Neural cell (in vitro differentiated cells): ENCODE measurements at regions not wholly inside any gene's neighbourhood (a gene's known extent, or its start where the extent isn't known, plus 50 kb on each side); places are given as distances from the start of the nearest gene placed in this dataset.
"Not testable (repeated sequence)": the region's sequence is repeated elsewhere in the genome, so short reads cannot be mapped to it uniquely, and the experiment has no call there.

Experiments
- H2AFZ ChIP-seq: fragments of 200-600, 300-800 bp; sonication (generic), shearing (Covaris generic); 2 replicates; pipeline ENCODE4 v1.6.0; 2014; ENCODE audit warnings: low read depth, mild to moderate bottlenecking, antibody characterized with exemption, low read length, moderate library complexity
- H3F3A ChIP-seq: fragments of 200-600 bp; shearing (Covaris generic); 2 replicates; pipeline ENCODE4 v1.6.1; 2016; ENCODE audit warnings: mild to moderate bottlenecking, moderate library complexity, mixed read lengths, antibody characterized with exemption, low read length; ENCODE audit not compliant: insufficient read depth, poor library complexity, severe bottlenecking
- H3K27ac ChIP-seq: fragments of 200-600, 300-800 bp; sonication (generic), shearing (Covaris generic); 2 replicates; pipeline ENCODE4 v1.5.1; 2014; ENCODE audit warnings: mild to moderate bottlenecking, low read length, moderate library complexity
- H3K27me3 ChIP-seq: fragments of 300-800, 200-600 bp; sonication (generic), shearing (Covaris generic); 2 replicates; pipeline ENCODE4 v1.6.0; 2014; ENCODE audit warnings: mild to moderate bottlenecking, low read depth, low read length, moderate library complexity; ENCODE audit not compliant: insufficient read depth
- H3K36me3 ChIP-seq: fragments of 300-800, 200-600 bp; sonication (generic), shearing (Covaris generic); 2 replicates; pipeline ENCODE4 v1.5.1; 2014; ENCODE audit warnings: mild to moderate bottlenecking, antibody characterized with exemption, low read length, moderate library complexity; ENCODE audit not compliant: insufficient read depth
- H3K4me2 ChIP-seq: fragments of 300-800, 200-600 bp; sonication (generic), shearing (Covaris generic); 2 replicates; pipeline ENCODE4 v1.6.0; 2014; ENCODE audit warnings: mild to moderate bottlenecking, low read length
- H3K4me3 ChIP-seq: fragments of 300-800, 200-600 bp; sonication (generic), shearing (Covaris generic); 2 replicates; pipeline ENCODE4 v1.5.1; 2014; ENCODE audit warnings: mild to moderate bottlenecking, low read length, moderate library complexity
- H3K79me2 ChIP-seq: fragments of 200-600 bp; shearing (Covaris generic); replicated peaks from 2 replicates; pipeline ENCODE4 v1.6.0; 2014; ENCODE audit warnings: mild to moderate bottlenecking, low read length, moderate library complexity; ENCODE audit not compliant: insufficient read depth
- H3K9ac ChIP-seq: fragments of 300-800, 200-600 bp; sonication (generic), shearing (Covaris generic); 2 replicates; pipeline ENCODE4 v1.6.1; 2016; ENCODE audit warnings: mild to moderate bottlenecking, low read length, mixed read lengths
- H3K9me2 ChIP-seq: fragments of 200-600 bp; shearing (Covaris generic); 2 replicates; pipeline ENCODE4 v1.6.1; 2016; ENCODE audit warnings: mild to moderate bottlenecking, low read length, mixed read lengths; ENCODE audit not compliant: insufficient read depth
- H3K9me3 ChIP-seq: fragments of 200-600, 300-800 bp; sonication (generic), shearing (Covaris generic); 2 replicates; pipeline ENCODE4 v1.6.1; 2016; ENCODE audit warnings: mild to moderate bottlenecking, mixed run types, low read length, moderate library complexity, mixed read lengths
- H4K20me1 ChIP-seq: fragments of 200-600 bp; shearing (Covaris generic); 2 replicates; pipeline ENCODE4 v1.6.1; 2016; ENCODE audit warnings: mild to moderate bottlenecking, mixed run types; ENCODE audit not compliant: insufficient read depth
- EP300 ChIP-seq: fragments of 450-650 bp; conservative IDR thresholded peaks from 2 replicates; pipeline ENCODE4 v1.6.1; 2014; ENCODE audit warnings: antibody characterized with exemption, mild to moderate bottlenecking, moderate library complexity; ENCODE audit not compliant: poor library complexity, severe bottlenecking
- EZH2 ChIP-seq: fragments of 200-600, 300-800 bp; shearing (Covaris generic), sonication (generic); IDR thresholded peaks from 2 replicates; pipeline ENCODE4 v1.6.1; 2014; ENCODE audit warnings: antibody characterized with exemption, low read length, borderline replicate concordance, mild to moderate bottlenecking; ENCODE audit not compliant: insufficient read depth, poor library complexity, severe bottlenecking
- MXI1 ChIP-seq: fragments of 450-650 bp; conservative IDR thresholded peaks from 2 replicates; pipeline ENCODE4 v1.6.1; 2014; ENCODE audit warnings: antibody characterized with exemption, mild to moderate bottlenecking; ENCODE audit not compliant: poor library complexity, severe bottlenecking
- POLR2AphosphoS5 ChIP-seq: IDR thresholded peaks from 2 replicates; pipeline ENCODE4 v1.6.1; 2012
- RAD21 ChIP-seq: fragments of 450-650 bp; conservative IDR thresholded peaks from 2 replicates; pipeline ENCODE4 v1.6.1; 2014; ENCODE audit warnings: antibody characterized with exemption, mild to moderate bottlenecking, moderate library complexity
- SMC3 ChIP-seq: fragments of 450-650 bp; conservative IDR thresholded peaks from 2 replicates; pipeline ENCODE4 v1.6.1; 2014; ENCODE audit warnings: antibody characterized with exemption, mild to moderate bottlenecking, moderate library complexity; ENCODE audit not compliant: poor library complexity
- TAF1 ChIP-seq: IDR thresholded peaks from 2 replicates; pipeline ENCODE4 v1.6.1; 2012; ENCODE audit warnings: low read depth
- TF ChIP-seq, protein P1 (sequence below): IDR thresholded peaks from 2 replicates; pipeline ENCODE4 v1.6.1; 2012; ENCODE audit warnings: borderline replicate concordance
- TF ChIP-seq, protein P2 (sequence below): fragments of 450-650 bp; IDR thresholded peaks from 2 replicates; pipeline ENCODE4 v1.5.1; 2014; ENCODE audit warnings: antibody characterized with exemption, mild to moderate bottlenecking, moderate library complexity; ENCODE audit not compliant: poor library complexity, severe bottlenecking

DNA sequence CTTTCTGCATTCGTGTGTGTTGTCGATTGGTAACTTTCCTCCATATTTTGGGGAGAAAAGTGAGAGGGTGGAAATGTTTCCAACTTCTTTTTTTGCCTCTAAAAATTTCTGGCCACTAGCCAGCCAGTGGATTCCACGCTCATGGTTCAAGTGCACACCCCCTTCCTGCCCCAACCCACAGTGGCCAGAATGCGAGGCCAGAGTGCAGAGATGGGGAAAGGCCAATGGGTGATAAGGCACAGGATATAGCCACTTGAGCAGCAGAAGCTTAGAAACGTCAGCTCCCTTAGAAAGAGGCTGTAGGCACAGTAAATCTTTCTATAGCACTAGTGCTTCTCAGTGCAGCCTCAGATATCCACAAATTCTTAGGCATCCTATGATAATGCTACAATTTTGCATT lies 75.8 kb upstream of the ADRB2 start (continued):
- TF ChIP-seq, protein P1, sequence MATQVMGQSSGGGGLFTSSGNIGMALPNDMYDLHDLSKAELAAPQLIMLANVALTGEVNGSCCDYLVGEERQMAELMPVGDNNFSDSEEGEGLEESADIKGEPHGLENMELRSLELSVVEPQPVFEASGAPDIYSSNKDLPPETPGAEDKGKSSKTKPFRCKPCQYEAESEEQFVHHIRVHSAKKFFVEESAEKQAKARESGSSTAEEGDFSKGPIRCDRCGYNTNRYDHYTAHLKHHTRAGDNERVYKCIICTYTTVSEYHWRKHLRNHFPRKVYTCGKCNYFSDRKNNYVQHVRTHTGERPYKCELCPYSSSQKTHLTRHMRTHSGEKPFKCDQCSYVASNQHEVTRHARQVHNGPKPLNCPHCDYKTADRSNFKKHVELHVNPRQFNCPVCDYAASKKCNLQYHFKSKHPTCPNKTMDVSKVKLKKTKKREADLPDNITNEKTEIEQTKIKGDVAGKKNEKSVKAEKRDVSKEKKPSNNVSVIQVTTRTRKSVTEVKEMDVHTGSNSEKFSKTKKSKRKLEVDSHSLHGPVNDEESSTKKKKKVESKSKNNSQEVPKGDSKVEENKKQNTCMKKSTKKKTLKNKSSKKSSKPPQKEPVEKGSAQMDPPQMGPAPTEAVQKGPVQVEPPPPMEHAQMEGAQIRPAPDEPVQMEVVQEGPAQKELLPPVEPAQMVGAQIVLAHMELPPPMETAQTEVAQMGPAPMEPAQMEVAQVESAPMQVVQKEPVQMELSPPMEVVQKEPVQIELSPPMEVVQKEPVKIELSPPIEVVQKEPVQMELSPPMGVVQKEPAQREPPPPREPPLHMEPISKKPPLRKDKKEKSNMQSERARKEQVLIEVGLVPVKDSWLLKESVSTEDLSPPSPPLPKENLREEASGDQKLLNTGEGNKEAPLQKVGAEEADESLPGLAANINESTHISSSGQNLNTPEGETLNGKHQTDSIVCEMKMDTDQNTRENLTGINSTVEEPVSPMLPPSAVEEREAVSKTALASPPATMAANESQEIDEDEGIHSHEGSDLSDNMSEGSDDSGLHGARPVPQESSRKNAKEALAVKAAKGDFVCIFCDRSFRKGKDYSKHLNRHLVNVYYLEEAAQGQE: no peak
- no peak for TF ChIP-seq EP300

DNA sequence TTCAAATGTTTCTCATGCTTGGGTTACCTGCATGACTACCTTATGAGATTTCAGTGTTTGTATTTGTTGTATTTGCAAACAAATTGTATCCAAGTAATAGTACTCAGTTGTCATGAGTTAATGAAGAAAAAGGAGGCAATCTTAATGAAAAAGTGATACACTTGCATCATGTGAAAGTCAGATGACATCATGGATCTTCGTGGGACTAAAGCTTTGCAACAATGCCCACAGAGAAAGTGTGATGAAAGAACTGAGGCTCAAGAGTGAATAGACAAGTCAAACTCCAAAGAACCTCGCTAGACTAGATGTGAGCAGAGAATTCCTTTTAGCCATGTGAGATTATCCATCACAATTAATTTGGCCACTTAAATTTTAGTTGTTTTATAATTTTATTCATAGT lies 75.4 kb upstream of the ADRB2 start:
- no peak for TF ChIP-seq RAD21
- TF ChIP-seq POLR2AphosphoS5: no peak
- TF ChIP-seq, protein P2, sequence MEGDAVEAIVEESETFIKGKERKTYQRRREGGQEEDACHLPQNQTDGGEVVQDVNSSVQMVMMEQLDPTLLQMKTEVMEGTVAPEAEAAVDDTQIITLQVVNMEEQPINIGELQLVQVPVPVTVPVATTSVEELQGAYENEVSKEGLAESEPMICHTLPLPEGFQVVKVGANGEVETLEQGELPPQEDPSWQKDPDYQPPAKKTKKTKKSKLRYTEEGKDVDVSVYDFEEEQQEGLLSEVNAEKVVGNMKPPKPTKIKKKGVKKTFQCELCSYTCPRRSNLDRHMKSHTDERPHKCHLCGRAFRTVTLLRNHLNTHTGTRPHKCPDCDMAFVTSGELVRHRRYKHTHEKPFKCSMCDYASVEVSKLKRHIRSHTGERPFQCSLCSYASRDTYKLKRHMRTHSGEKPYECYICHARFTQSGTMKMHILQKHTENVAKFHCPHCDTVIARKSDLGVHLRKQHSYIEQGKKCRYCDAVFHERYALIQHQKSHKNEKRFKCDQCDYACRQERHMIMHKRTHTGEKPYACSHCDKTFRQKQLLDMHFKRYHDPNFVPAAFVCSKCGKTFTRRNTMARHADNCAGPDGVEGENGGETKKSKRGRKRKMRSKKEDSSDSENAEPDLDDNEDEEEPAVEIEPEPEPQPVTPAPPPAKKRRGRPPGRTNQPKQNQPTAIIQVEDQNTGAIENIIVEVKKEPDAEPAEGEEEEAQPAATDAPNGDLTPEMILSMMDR: no peak
- TF ChIP-seq MXI1: no peak
- TF ChIP-seq, protein P1: no peak
- no peak for TF ChIP-seq TAF1
- TF ChIP-seq SMC3: no peak
- TF ChIP-seq EP300: no peak
- no peak for TF ChIP-seq EZH2
- Histone ChIP-seq H2AFZ (no peak overlapping the region), H3K27ac (no peak overlapping the region), H3K9me3 (no peaks in the 10 kb centered on the region), H3F3A (no peaks in the 10 kb centered on the region), H3K9me2 (no peaks in the 10 kb centered on the region), H3K4me3 (no peak overlapping the region), H3K27me3 (no peaks in the 10 kb centered on the region), H3K36me3 (no peaks in the 10 kb centered on the region), H3K4me2 (no peak overlapping the region), H3K9ac (no peak overlapping the region), H3K79me2 (no peaks in the 10 kb centered on the region), H4K20me1 (no peaks in the 10 kb centered on the region)

DNA sequence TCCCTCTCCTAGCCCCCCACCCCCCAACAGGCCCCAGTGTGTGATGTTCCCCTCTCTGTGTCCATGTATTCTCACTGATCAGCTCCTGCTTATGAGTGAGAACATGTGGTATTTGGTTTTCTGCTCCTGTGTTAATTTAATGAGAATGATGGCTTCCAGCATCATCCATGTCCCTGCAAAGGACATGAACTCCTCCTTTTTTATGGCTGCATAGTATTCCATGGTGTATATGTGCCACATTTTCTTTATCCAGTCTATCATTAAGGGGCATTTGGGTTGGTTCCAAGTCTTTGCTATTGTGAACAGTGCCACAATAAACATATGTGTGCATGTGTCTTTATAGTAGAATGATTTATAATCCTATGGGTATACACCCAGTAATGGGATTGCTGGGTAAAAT lies 74.0 kb upstream of the ADRB2 start:
- H2AFZ ChIP-seq, H3K9ac ChIP-seq, H3K79me2 ChIP-seq, H3K36me3 ChIP-seq, H4K20me1 ChIP-seq, H3K27ac ChIP-seq, H3K9me2 ChIP-seq, H3K4me3 ChIP-seq, H3K27me3 ChIP-seq, H3F3A ChIP-seq, H3K9me3 ChIP-seq, H3K4me2 ChIP-seq: not testable (repeated sequence)
